K562 (cell line): ENCODE measurements at regions not wholly inside any gene's neighbourhood (a gene's known extent, or its start where the extent isn't known, plus 50 kb on each side); places are given as distances from the start of the nearest gene placed in this dataset.

Experiments used
- ATAC-seq: fragments of 200-7000 bp; cut with Tn5 transposase; 3 replicates; pipeline ENCODE4 v1.9.1; 2020; ENCODE audit warnings: moderate library complexity
- BruUV-seq: library from RNA; stranded (reverse); fragments of 400-500 nt; replicated peaks from 2 replicates; lab custom pipeline; 2021; lab: Mats Ljungman, UMichigan
- CTCF ChIA-PET: fragments of 300-600 bp; formaldehyde crosslinking; extraction: SDS; loops from one replicate; lab custom pipeline; 2021; ENCODE audit warnings: low intra/inter-chr PET ratio; lab: Yijun Ruan, JAX
- POLR2A ChIA-PET: fragments of 300-600, 350-650 bp; sonication (Branson Sonifier 250); formaldehyde crosslinking; extraction: SDS; loops from one replicate; lab custom pipeline; 2021; ENCODE audit warnings: antibody characterized with exemption, inconsistent platforms; lab: Yijun Ruan, JAX
- DNase-seq, 4 experiments: peaks; one replicate each; pipeline versions ENCODE4 v3.0.0 to v3.0.0-alpha.2; 2011 to 2018; ENCODE audit warnings: low spot score in 3 of 4, mixed read lengths in 3 of 4; ENCODE audit errors: extremely low read depth in 1 of 4
- FAIRE-seq: peaks from 2 replicates; lab custom pipeline; 2011; peaks lifted over from hg19 to GRCh38; lab: Jason Lieb, UNC
- H2AFZ ChIP-seq: 2 replicates; pipeline ENCODE4 v1.6.0; 2011; ENCODE audit warnings: low read depth, low read length, control low read depth, inconsistent platforms
- H3K27ac ChIP-seq: fragments of 200-600 bp; 3 replicates; pipeline ENCODE4 v1.8.0; 2011; ENCODE audit warnings: low read depth, mild to moderate bottlenecking, control low read depth, inconsistent platforms, low read length, moderate library complexity, mixed read lengths; ENCODE audit errors: extremely low read depth
- H3K27me3 ChIP-seq, 2 experiments: fragments of 300-600 bp in 1 of 2; 2 replicates in 1 of 2; 3 replicates in 1 of 2; pipeline versions ENCODE4 v1.6.0 to v1.8.0; 2011; ENCODE audit warnings: inconsistent platforms in 2 of 2, low read length in 2 of 2, mild to moderate bottlenecking in 1 of 2, mixed read lengths in 1 of 2, moderate library complexity in 1 of 2; ENCODE audit not compliant: control insufficient read depth in 2 of 2, insufficient read depth in 2 of 2
- H3K36me3 ChIP-seq: fragments of 300-600 bp; 3 replicates; pipeline ENCODE4 v1.8.0; 2011; ENCODE audit warnings: mild to moderate bottlenecking, low read length, inconsistent platforms; ENCODE audit not compliant: control insufficient read depth, insufficient read depth
- H3K4me1 ChIP-seq, 2 experiments: fragments of 200-600 bp in 1 of 2; replicated peaks in 1 of 2; 2 replicates in 1 of 2; 3 replicates in 1 of 2; pipeline versions ENCODE4 v1.5.1 to v1.8.0; 2011; ENCODE audit warnings: inconsistent platforms in 2 of 2, low read length in 2 of 2, mild to moderate bottlenecking in 1 of 2, mixed read lengths in 1 of 2, moderate library complexity in 1 of 2; ENCODE audit not compliant: control insufficient read depth in 2 of 2, insufficient read depth in 2 of 2
- H3K4me2 ChIP-seq: 2 replicates; pipeline ENCODE4 v1.6.1; 2011; ENCODE audit warnings: low read length, control low read depth, inconsistent platforms, mixed read lengths; ENCODE audit not compliant: insufficient read depth
- H3K4me3 ChIP-seq: fragments of 200-600 bp; sonication (generic), shearing (Covaris generic); 2 replicates; pipeline ENCODE4 v1.5.1; 2016; ENCODE audit warnings: control low read depth, inconsistent platforms
- H3K79me2 ChIP-seq: fragments of 200-600 bp; 3 replicates; pipeline ENCODE4 v1.8.0; 2011; ENCODE audit warnings: low read length, inconsistent platforms; ENCODE audit not compliant: control insufficient read depth, insufficient read depth
- H3K9ac ChIP-seq, 2 experiments: 2 replicates each; pipeline versions ENCODE4 v1.6.0 to v1.6.1; 2011; ENCODE audit warnings: low read depth in 2 of 2, low read length in 2 of 2, control low read depth in 1 of 2, inconsistent platforms in 1 of 2, mild to moderate bottlenecking in 1 of 2, mixed read lengths in 1 of 2; ENCODE audit not compliant: insufficient read depth in 1 of 2
- H3K9me1 ChIP-seq: one replicate; pipeline ENCODE4 v1.6.0; 2011; ENCODE audit warnings: inconsistent platforms, mild to moderate bottlenecking, low read length, moderate library complexity; ENCODE audit not compliant: control insufficient read depth, insufficient read depth
- H3K9me3 ChIP-seq: replicated peaks from 2 replicates; pipeline ENCODE4 v1.5.1; 2011; ENCODE audit warnings: low read depth, low read length, inconsistent platforms; ENCODE audit not compliant: control insufficient read depth, insufficient read depth
- H4K20me1 ChIP-seq: replicated peaks from 2 replicates; pipeline ENCODE4 v1.6.1; 2011; ENCODE audit warnings: low read length, inconsistent platforms, mixed read lengths; ENCODE audit not compliant: control insufficient read depth, insufficient read depth
- ARHGAP35 ChIP-seq: fragments of 450-650 bp; IDR thresholded peaks from 2 replicates; pipeline ENCODE4 v1.6.1; 2018; ENCODE audit not compliant: partially characterized antibody
- ATF1 ChIP-seq, 2 experiments: fragments of 450-650 bp in 1 of 2; IDR thresholded peaks; 2 replicates each; pipeline ENCODE4 v1.6.1; 2016; ENCODE audit warnings: missing compliant biosample characterization in 1 of 2, missing genetic modification characterization in 1 of 2
- ATF4 ChIP-seq: fragments of 450-650 bp; formaldehyde crosslinking; IDR thresholded peaks from 2 replicates; pipeline ENCODE4 v1.4.0; 2022; ENCODE audit warnings: mild to moderate bottlenecking, moderate library complexity
- EHMT2 ChIP-seq: fragments of 450-650 bp; IDR thresholded peaks from 2 replicates; pipeline ENCODE4 v1.6.1; 2018; ENCODE audit warnings: antibody characterized with exemption
- FOXO4 ChIP-seq: fragments of 450-650 bp; formaldehyde crosslinking; IDR thresholded peaks from 2 replicates; pipeline ENCODE4 v1.4.0; 2020; ENCODE audit warnings: mild to moderate bottlenecking, moderate library complexity
- HNRNPUL1 ChIP-seq: fragments of 200-400 bp; formaldehyde crosslinking; IDR thresholded peaks from 2 replicates; pipeline ENCODE4 v1.6.1; 2017; ENCODE audit warnings: low read length
- LCOR ChIP-seq: sonication (generic); formaldehyde crosslinking; IDR thresholded peaks from 2 replicates; pipeline ENCODE4 v1.8.0; 2022; ENCODE audit warnings: mild to moderate bottlenecking, missing genetic modification reagents
- NELFE ChIP-seq: IDR thresholded peaks from 2 replicates; pipeline ENCODE4 v1.6.1; 2011; ENCODE audit warnings: mild to moderate bottlenecking; ENCODE audit not compliant: insufficient read depth, insufficient read length
- PML ChIP-seq: IDR thresholded peaks from 2 replicates; pipeline ENCODE4 v1.6.1; 2012; ENCODE audit warnings: low read length, inconsistent platforms
- PREB ChIP-seq: sonication (generic); formaldehyde crosslinking; IDR thresholded peaks from 2 replicates; pipeline ENCODE4 v1.8.1; 2023; ENCODE audit warnings: mild to moderate bottlenecking, missing genetic modification reagents
- PRMT5 ChIP-seq: sonication (generic); formaldehyde crosslinking; IDR thresholded peaks from 2 replicates; pipeline ENCODE4 v1.5.0; 2020; ENCODE audit warnings: missing genetic modification reagents
- STAG1 ChIP-seq: sonication (generic); formaldehyde crosslinking; IDR thresholded peaks from 2 replicates; pipeline ENCODE4 v1.5.0; 2020; ENCODE audit warnings: missing genetic modification reagents, borderline replicate concordance
- ZNF766 ChIP-seq: fragments of 200-800 bp; sonication (Bioruptor generic); conservative IDR thresholded peaks from 2 replicates; pipeline ENCODE4 v1.6.1; 2016; ENCODE audit warnings: missing genetic modification characterization, missing compliant biosample characterization
- ZNF785 ChIP-seq: fragments of 250-450 bp; sonication (Bioruptor Pico); IDR thresholded peaks from 2 replicates; pipeline ENCODE4 v1.4.0; 2020; ENCODE audit warnings: mild to moderate bottlenecking
- WGBS: fragments of 100-300 bp; shearing (Covaris generic); methylation state at CpG from one replicate; pipeline ENCODE4 v1.1.6; 2016; ENCODE audit warnings: low coverage, mixed read lengths; ENCODE audit not compliant: insufficient coverage; ENCODE audit errors: missing lambda C conversion rate; 5-methylcytosine and 5-hydroxymethylcytosine counted together
- in situ Hi-C: fragments of 300-500 bp; cut with MboI; formaldehyde crosslinking; loops from 4 replicates; pipeline ENCODE4 v1.15.0; 2018; ENCODE audit warnings: inconsistent platforms, mixed read lengths
- intact Hi-C: fragments of 100-400 bp; cut with micrococcal nuclease; formaldehyde crosslinking; loops from 2 replicates; pipeline ENCODE4 v1.14.2; 2022

- Histone ChIP-seq H2AFZ (no peak overlapping the region), H3K4me2 (no peak overlapping the region), H3K27ac (no peak overlapping the region), H3K27me3 (no peaks in the 10 kb centered on the region), H3K36me3 (no peaks in the 10 kb centered on the region), H3K4me3 (no peak overlapping the region), H3K4me1 (no peaks in the 10 kb centered on the region), H3K9me3 (no peaks in the 10 kb centered on the region), H3K79me2 (no peaks in the 10 kb centered on the region), H4K20me1 (no peaks in the 10 kb centered on the region), H3K9me1 (no peaks in the 10 kb centered on the region), H3K9ac (no peak overlapping the region)
- no peak for TF ChIP-seq LCOR (CRISPR knock-in tag)
- CTCF ChIA-PET, result no interaction called here
- no TSS peak for BruUV-seq
- WGBS, result 0% methylated on average over 2 of the region's 2 CpGs
- FAIRE-seq (no peak), DNase-seq (no peak), ATAC-seq (no peak)
- intact Hi-C loops (no loop called here), in situ Hi-C loops (no loop called here)
- POLR2A ChIA-PET, result no interaction called here
These were observed 186.2 kb upstream of the PDE1C start for GRCh38 chr7:32256376-32256775.

GRCh38 chr7:32255036-32255435, 184.8 kb upstream of the PDE1C start:
- Histone ChIP-seq H3K9me1 (no peaks in the 10 kb centered on the region), H3K9ac (no peak overlapping the region), H3K27me3 (no peaks in the 10 kb centered on the region), H4K20me1 (no peaks in the 10 kb centered on the region), H2AFZ (no peak overlapping the region), H3K9me3 (no peaks in the 10 kb centered on the region), H3K36me3 (no peaks in the 10 kb centered on the region), H3K4me2 (no peak overlapping the region), H3K4me1 (no peaks in the 10 kb centered on the region), H3K79me2 (no peaks in the 10 kb centered on the region), H3K27ac (no peak overlapping the region), H3K4me3 (no peak overlapping the region)
- FAIRE-seq (no peak), ATAC-seq (no peak), DNase-seq (no peak)
- WGBS, result 0% methylated on average over 6 of the region's 6 CpGs
- TF ChIP-seq HNRNPUL1, result no peak
- TF ChIP-seq FOXO4, result no peak
- TF ChIP-seq PREB (CRISPR knock-in tag), result no peak
- no peak for TF ChIP-seq ATF1 (CRISPR knock-in tag; IDR thresholded peaks at IDR 0.05)
- no peak for TF ChIP-seq ATF1 (tag; IDR thresholded peaks at IDR 0.05)
- no peak for TF ChIP-seq STAG1
- TF ChIP-seq ARHGAP35, result no peak
- no peak for TF ChIP-seq ZNF766 (CRISPR knock-in tag)
- TF ChIP-seq EHMT2, result no peak
- no peak for TF ChIP-seq ATF4 (CRISPR knock-in tag)
- no peak for TF ChIP-seq PRMT5
- TF ChIP-seq NELFE, result no peak
- TF ChIP-seq PML, result no peak
- no peak for TF ChIP-seq ZNF785
- CTCF ChIA-PET, result no interaction called here
- in situ Hi-C loops (no loop called here), intact Hi-C loops (no loop called here)
- POLR2A ChIA-PET, result no interaction called here
- BruUV-seq, result no TSS peak
